ENCODE measurements at regions not wholly inside any gene's neighbourhood (a gene's known extent, or its start where the extent isn't known, plus 50 kb on each side); places are given as distances from the start of the nearest gene placed in this dataset.
"Not testable (repeated sequence)": the region's sequence is repeated elsewhere in the genome, so short reads cannot be mapped to it uniquely, and the experiment has no call there.

- 8 to 33% (median 23%) methylated on average over 12 to 66 of the region's 66 CpGs for WGBS, 3 donors
- Histone ChIP-seq H3K27me3 (no peaks in the 10 kb centered on the region), H3K36me3 (no peaks in the 10 kb centered on the region), H3K4me1 (ENCODE audit: insufficient read depth) (peaks cover 2% of the 10 kb centered on the region), H3K27ac (no peak overlapping the region), H3K4me3 (no peak overlapping the region), H3K9me3 (no peaks in the 10 kb centered on the region)
- intact Hi-C loops (cut with DNase I): no loop called here
- no peak for TF ChIP-seq POLR2A (IDR thresholded peaks at IDR 0.05)
- no peak for TF ChIP-seq CTCF (IDR thresholded peaks at IDR 0.05)
- TF ChIP-seq EP300 (IDR thresholded peaks at IDR 0.05): no peak
- no peak for DNase-seq
These were observed 85.6 kb downstream of the ALG10 start for GRCh38 chr12:34107781-34108404.

GRCh38 chr12:34108405-34108803, 86.1 kb downstream of the ALG10 start:
- intact Hi-C loops (cut with DNase I): no loop called here
- no peaks in the 10 kb centered on the region for H3K27me3 ChIP-seq
- no peaks in the 10 kb centered on the region for H3K9me3 ChIP-seq
- H3K36me3 ChIP-seq: no peaks in the 10 kb centered on the region
- no peak overlapping the region for H3K27ac ChIP-seq
- no peak overlapping the region for H3K4me3 ChIP-seq
- H3K4me1 ChIP-seq (ENCODE audit: insufficient read depth): peaks cover 2% of the 10 kb centered on the region
- no peak for DNase-seq
- WGBS, 3 donors: 33 to 60% (median 37%) methylated on average over 23 to 24 of the region's 24 CpGs
- TF ChIP-seq CTCF (IDR thresholded peaks at IDR 0.05) (no peak), EP300 (IDR thresholded peaks at IDR 0.05) (no peak)

- peaks cover 2% of the 10 kb centered on the region for H3K4me1 ChIP-seq (ENCODE audit: insufficient read depth)
- H3K27me3 ChIP-seq: no peaks in the 10 kb centered on the region
- no peaks in the 10 kb centered on the region for H3K9me3 ChIP-seq
- DNase-seq: no peak
- WGBS, 3 donors: 89 to 95% (median 93%) methylated on average over 5 of the region's 5 CpGs
- intact Hi-C loops (cut with DNase I): no loop called here
- H3K27ac ChIP-seq: no peak overlapping the region
- H3K36me3 ChIP-seq: no peaks in the 10 kb centered on the region
- TF ChIP-seq EP300 (IDR thresholded peaks at IDR 0.05) (no peak), CTCF (IDR thresholded peaks at IDR 0.05) (no peak), POLR2A (IDR thresholded peaks at IDR 0.05) (no peak)
- H3K4me3 ChIP-seq: no peak overlapping the region
These were observed 86.7 kb downstream of the ALG10 start for GRCh38 chr12:34108967-34109366.

GRCh38 chr12:34109390-34109789, 87.1 kb downstream of the ALG10 start:
- H3K4me1 ChIP-seq (ENCODE audit: insufficient read depth): peaks cover 2% of the 10 kb centered on the region
- WGBS, 3 donors: 80 to 90% (median 88%) methylated on average over 5 of the region's 5 CpGs
- no peak overlapping the region for H3K27ac ChIP-seq
- no peaks in the 10 kb centered on the region for H3K36me3 ChIP-seq
- DNase-seq: no peak
- no peak overlapping the region for H3K4me3 ChIP-seq
- intact Hi-C loops (cut with DNase I): no loop called here
- no peaks in the 10 kb centered on the region for H3K27me3 ChIP-seq
- TF ChIP-seq POLR2A (IDR thresholded peaks at IDR 0.05) (no peak), EP300 (IDR thresholded peaks at IDR 0.05) (no peak), CTCF (IDR thresholded peaks at IDR 0.05) (no peak)
- no peaks in the 10 kb centered on the region for H3K9me3 ChIP-seq

- H3K27me3 ChIP-seq; DNase-seq; H3K27ac ChIP-seq; H3K4me3 ChIP-seq; H3K4me1 ChIP-seq (ENCODE audit: insufficient read depth); intact Hi-C loops (cut with DNase I); H3K36me3 ChIP-seq; H3K9me3 ChIP-seq: not testable (repeated sequence)
- WGBS, 3 donors: 72 to 89% (median 80%) methylated on average over 8 of the region's 8 CpGs
These were observed 87.7 kb downstream of the ALG10 start for GRCh38 chr12:34109909-34110531.
